Stimulated activated CD8-positive, alpha-beta memory T cell treated with anti-CD3 and anti-CD28 coated beads, Interleukin-2, amount 100 ng/mL, for 1 hour (primary cell): ENCODE measurements at regions not wholly inside any gene's neighbourhood (a gene's known extent, or its start where the extent isn't known, plus 50 kb on each side); places are given as distances from the start of the nearest gene placed in this dataset.

Experiments
- DNase-seq, 2 donors: peaks; one replicate each; pipeline ENCODE4 v3.0.0-alpha.2; 2020; ENCODE audit warnings: low read depth in 2 of 2

DNA sequence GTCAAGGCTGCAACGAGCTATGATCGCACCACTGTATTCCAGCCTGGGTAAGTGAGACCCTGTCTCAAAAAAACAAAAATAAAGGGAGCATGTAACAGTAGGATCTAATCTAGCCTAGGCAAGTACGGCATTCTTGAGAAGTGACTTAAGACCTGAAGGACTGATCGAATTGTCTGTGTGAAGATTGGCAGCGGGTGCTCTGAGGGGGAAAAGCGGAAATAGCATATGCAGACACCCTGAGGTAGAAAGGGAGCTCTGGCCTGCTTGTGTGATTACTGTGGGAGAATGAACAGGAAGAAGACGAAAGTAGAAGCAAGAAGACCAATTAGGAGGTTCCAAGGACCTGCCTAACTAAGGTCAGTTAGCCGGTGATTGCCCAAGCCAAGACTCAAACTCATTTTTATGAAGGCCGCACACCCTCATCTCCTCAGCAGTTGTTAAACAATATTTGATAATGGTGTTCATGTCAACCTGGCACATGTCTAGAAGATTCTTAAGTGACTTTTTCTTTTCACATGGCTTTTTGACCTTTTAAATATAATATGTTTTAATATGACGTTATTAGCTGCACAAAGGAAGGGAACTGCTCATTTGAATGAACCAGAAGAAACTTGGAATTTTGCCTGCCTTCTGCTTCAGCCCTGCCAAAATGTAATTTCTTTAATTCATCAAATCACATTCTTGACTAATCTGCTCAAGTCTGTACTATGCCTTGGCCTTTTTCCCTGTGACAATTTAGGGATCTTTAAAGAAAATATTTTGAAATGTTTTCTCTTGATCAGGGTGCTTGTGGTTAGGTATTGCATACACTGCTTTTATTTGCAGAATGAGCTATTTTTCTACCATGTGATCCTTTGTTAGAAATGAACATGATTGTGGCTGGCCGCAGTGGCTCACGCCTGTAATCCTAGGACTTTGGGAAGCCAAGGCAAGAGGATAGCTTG is 289.2 kb upstream of the DMRT1 start:
- DNase-seq, result no peak

DNA sequence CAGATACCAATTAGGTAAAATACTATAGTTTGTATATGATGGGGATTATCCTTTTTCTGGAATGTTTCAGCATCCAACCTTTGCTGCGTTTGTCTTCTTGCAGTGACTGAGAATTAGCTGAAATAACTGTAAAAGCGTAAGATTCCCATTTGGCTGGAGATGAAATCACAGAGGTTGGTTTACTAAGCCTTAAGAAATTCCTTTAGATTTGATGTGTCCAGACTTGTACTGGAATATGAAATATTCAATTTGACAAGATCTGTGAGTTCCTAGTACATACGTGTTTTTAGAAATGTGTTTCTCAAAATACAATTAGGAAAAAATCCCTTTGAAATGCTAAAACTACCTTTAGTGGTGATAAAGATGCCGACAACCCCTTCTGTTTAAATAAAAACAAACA is 286.0 kb upstream of the DMRT1 start:
- DNase-seq, result no peak

DNA sequence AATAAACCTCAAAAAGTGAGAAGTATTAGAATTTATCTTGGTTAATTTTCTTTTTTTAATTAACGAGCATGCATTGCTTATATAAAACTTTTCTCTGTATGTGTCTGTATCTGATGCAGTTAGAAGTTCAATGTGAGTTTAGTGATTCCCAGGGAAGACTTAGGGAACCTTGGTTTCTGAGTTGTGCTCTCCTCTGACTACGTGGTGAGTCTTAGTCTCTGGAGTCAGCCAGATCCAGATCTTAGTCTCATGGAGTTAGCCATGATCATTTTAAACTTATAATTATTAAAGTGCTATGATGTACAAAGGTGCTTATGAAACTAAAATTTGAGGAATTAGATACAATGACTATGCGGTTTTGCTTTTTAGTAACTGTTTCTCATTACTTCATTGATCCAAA is 285.3 kb upstream of the DMRT1 start:
- DNase-seq, result no peak

DNA sequence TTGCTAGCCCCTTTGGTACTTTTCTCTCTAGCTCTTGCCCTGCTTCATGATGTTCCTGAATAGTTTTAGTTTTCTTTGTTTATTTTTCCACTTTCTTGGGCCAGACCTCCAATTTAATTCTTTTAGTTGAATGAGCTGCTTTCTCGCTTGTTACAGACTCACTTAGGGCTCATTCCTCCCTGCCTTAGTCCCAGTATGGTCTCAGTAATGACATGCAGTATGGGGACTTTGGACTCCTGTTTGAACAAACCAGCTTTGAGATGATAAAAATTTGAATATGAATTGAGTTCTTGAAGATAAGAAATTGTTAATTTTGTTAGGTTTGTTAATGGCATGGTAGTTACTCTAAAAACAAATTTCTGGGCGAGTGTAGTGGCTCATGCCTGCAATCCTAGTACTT is 284.8 kb upstream of the DMRT1 start:
- DNase-seq, result no peak

DNA sequence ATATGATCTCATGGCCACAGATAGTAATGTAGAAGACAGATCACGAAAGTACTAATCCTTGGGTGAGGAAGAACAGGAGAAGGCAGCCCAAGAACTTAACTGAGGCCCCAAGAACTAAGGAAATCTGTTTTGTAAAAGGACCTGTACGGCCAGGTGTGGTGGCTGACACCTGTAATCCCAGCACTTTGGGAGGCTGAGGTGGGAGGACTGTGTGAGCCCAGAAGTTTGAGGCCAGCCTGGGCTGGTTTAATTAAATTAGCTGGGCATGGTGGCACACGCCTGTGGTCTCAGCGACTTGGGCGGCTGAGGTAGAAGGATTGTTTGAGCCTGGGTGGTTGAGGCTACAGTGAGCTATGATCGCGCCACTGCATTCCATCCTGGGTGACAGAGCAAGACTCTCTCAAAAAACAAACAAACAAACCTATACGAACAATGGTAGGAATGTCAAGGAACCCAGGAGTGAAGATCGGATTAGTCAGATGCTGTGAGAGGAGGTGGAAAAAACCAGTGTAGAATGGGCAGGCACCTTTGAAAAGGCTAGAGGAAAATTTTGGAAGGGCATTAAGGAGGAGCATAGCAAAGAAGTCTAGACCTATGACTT is 283.8 kb upstream of the DMRT1 start:
- DNase-seq, result no peak

DNA sequence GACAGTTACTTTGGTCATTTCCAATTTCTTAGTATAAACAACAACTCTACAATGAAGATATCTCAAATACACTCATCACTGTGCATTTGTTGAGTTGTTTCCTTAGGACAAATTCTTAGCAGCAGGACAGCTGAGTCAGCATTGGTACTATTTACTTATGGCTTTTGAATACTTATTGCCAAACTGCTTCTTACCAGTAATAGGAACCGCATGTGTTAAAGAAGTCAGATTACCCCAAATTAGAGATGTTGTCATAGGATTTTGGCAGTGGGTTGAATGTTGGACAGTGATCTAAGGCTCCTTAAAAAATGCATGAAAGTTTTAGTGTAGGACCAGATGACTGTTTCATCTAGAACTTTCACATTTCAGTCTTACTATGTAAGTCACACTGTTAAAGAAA is 280.1 kb upstream of the DMRT1 start:
- no peak for DNase-seq

DNA sequence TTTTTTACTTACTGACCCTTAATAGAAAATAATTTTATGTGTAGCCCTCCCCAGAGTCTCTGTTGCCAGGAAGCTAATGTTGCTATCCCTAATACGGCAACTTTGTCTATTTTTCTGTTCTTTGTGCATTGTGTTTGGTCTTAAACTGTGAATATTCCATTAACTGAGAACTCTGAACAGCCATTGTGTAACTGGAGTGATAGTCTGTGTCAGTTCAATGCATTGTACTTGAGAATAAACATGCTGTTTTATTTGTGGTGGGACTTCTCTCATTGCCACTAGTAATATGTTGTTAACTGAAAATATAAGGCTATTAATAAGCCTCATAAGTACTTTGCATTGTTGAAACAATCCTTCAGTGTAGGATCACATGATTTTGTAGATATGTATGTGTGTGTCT is 278.3 kb upstream of the DMRT1 start:
- DNase-seq, result no peak

DNA sequence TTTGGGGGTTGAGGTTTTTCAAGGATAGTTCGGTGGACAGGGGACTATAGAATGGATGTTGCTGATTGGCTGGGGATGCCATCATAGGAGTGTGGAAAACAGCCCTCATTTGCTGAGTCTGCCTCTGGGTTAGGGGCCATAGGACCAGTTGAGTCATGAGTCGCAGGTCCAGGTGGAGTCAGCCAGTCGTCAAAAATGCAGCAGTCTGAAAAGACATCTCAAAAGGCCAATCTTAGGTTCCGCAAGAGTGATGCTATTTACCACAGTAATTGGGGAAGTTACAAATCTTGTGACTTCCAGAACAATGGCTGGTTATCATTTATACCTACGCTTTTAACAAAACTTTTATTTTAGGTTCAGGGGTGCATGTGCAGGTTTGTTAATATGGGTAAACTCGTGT is 276.0 kb upstream of the DMRT1 start:
- no peak for DNase-seq

DNA sequence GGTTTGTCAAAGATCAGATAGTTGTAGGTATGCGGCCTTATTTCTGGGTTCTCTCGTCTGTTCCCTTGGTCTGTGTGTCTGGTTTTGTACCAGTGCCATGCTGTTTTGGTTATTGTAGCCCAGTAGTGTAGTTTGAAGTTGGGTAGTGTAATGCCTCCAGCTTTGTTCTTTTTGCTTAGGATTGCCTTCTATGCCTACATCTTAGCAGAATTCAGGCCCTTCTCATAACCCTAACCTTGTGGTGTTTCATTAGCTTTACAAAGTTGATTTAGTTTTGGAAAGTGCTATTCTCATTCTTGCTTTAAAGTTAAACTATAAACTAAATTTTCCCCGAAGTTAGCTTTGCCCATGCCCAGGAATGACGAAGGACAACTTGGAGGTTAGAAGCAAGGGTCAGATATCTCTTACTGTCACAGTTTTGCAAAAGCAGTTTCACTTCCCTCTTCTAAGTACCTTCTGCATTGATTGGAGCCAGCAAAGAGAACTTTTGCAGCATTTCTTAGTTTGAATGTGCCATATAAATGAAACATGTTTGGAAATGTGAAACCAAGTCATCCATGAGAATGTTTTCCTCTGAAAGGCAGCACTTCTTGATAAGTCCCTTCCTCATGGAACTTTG is 274.3 kb upstream of the DMRT1 start:
- DNase-seq, result no peak

DNA sequence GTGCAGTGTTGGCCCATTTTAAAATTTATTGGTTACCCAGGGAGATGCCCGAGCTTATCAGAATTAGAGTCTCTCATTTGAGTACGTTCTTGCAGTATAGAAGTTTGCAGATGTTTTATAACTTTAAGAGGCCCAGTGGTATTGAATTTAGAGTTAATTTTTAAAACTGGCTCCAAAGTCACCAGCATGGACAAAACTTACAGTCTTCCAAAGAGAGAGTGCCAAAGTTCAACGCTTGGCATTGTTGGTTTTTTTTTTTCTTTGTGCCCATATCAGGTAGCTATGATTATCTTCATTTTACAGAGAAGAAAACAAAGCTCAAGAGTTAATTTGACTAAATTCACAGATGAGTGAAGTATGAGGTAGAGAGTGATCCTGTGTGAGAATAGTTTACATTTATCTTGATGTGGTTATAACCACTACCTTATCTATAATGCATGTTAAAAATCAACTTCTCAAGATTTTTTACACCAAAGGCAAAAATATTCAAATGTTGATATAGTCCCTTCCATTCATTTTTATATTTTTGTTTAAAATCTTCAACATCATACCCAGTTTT is 273.7 kb upstream of the DMRT1 start:
- no peak for DNase-seq

DNA sequence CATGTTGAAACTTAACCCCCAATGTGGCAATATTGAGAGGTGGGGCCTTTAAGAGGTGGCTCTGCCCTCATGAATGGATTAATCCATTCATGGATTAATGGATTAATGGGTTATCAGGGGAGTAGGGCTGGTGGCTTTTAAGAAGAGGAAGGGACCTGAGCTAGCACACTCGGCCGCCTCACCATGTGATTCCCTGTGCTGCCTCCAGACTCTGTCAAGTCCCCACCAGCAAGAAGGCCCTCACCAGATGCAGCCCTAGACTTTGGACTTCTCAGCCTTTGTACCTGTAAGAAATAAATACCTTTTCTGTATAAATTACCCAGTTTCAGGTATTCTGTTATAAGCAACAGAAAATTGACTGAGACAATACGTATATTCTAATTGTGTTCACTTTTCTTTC is 272.2 kb upstream of the DMRT1 start:
- DNase-seq, result no peak

DNA sequence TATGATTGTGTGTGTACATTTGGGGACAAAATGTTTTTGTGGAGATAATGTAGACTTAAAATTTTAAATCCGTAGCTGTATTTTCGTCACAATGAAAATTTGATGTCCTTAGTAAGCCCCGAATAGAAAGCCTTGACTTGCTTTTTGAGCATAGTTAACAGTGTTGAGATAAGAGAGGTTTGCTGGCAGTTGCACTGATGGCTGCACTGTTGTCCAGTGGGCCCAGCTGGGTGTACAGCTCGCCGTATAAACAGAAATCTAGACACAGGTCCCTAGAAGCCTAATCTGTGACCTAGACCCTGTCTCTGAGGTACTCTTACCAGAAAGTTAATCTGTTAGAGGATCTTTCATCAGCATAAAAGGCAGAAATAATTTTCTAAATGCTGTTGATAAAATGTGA is 271.3 kb upstream of the DMRT1 start:
- DNase-seq, result no peak

DNA sequence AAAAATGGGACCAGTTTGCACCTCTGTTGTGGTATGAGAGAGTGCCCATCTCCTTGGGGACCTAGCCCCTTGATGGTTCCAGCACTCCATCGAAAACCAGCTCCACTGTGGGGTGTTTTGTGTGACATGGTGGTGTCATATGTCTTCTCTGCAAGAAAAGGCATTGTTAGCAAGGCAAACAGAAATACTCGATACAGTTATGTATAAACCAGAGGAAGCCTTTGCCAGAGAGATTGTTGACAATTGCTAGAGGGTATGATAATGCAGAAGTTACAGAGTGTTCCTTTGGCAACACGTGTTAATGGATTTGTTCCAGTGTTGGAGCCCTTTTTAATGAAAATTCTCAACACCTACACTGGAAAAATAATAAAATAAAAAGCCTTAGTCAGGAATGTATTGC is 270.4 kb upstream of the DMRT1 start:
- no peak for DNase-seq

DNA sequence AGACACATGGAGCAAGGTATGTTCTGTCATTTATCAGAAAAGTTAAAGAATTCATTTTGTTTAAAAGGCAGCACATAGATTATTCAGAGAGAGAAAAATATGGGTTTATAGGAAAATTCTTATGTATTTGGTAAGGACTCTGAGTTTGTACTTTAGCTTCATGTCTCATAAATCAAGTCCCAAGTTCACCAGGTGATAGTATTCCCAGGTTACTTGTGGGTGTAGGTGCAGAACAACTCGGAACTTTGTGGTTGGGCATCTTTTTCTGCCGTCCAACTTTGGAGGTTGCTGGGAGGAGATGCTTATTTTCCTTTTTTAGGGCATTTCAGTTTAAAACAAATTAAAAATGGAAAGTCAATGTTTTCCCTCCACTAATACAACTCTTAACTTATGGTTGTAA is 269.8 kb upstream of the DMRT1 start:
- DNase-seq, result no peak

DNA sequence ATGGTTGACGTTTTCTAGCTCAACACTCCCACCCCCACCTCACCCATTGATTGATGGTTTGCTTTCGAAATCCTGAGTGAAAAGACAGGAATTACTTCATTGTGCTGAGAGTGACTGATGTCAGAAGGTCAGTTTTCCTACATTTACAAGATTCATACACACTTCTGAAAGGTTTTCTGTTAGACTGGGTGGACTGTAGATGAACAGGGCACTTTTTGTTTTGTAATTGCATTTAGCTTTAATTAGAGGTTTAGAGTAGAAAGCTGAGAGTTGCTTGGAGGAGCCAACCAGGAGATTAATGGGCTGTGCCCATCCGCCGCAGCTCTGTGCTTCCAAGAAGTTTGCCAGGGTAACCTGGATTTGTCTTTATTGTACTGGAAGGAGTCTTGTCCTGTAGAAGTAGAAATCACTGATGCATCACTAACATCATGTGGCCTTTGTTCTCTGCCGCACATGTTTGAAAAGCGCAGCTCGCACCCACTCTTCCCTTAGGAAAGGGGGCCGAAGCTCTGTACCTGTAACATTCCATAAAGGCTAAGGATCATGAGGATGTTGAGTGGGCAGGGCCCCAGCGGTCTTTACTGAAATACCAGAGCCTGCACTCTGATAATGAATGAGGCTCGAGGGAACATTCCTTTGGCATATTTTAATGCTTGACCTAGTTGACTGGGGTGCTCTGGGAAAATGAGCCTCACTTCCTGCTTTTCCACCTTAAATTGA is 267.6 kb upstream of the DMRT1 start:
- DNase-seq, result no peak

DNA sequence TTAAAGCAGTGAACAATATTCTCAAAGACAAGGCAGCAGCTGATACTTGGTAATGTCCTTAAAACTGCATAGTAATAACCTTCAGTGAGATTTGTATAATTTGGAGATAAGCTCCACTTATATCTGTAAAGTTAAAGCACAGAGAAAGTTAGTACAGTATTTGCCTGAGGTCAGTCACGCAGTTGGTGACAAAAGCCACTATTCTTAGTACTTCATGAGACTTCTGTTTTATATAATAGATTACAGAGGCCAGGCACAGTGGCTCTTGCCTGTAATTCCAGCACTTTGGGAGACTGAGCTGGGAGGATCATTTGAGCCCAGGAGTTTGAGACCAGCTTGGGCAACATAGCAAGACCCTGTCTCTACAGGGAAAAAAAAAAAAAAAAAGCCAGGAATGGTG is 266.4 kb upstream of the DMRT1 start:
- DNase-seq, result no peak

DNA sequence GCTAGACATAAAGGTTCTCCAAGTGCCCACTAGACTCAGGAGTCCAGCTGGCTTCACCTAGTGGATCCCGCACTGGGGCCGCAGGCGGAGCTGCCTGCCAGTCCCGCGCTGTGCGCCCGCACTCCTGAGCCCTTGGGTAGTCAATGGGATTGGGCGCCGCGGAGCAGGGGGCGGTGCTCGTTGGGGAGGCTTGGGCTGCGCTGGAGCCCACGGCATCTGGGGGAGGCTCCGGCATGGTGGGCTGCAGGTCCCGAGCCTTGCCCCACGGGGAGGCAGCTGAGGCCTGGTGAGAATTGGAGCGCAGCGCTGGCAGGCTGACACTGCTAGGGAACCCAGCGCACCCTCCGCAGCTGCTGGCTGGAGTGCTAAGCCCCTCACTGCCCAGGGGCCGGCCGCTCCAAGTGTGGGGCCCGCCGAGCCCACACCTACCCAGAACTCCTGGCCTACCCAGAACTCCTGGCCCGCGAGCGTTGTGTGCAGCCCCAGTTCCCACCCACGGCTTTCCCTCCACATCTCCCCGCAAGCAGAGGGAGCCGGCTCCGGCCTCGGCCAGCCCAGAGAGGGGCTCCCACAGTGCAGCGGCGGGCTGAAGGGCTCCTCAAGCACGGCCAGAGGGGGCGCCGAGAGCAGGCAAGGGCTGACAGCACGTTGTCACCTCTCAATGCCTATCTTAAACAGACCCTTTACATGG is 260.7 kb upstream of the DMRT1 start:
- DNase-seq, result no peak

DNA sequence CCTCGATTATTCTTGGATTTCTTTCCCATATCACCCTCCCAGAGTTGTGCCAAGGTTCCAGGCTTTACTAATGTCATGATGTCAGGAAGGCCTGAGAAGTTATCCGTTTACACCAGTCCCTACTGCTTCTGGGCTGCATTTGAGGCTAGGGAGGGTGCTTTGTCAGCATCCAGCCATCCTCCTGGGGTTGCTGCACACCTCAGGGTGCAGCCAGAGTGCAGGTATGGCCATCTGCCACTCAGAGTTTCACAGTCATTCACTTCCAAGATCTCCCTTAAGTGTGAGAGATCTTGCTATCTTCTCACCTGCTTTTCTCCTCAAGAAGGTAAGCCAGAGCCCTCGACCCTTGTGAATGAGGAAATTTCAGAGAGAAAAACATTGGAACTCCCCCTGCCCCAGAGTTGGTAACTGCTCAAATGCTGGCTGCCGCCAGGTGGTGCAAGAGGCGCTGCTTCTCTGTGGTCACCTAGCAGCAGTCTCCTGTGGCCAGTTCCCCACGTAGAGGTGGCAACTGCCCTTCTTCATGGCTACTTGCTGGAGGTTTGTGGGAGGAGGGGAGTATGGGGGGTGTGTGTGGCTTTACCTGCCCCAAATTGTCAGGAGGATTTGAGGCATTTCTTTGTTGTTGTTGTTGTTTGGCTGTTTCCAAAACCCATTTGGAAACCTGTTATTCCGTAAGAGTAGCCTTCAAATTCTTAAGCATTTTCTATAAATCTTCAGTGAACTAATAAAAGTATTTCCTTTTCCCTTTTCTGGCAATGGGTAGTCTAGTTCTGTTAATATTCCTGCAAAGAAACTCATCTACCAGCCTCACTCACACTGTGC is 259.6 kb upstream of the DMRT1 start:
- DNase-seq, result no peak

DNA sequence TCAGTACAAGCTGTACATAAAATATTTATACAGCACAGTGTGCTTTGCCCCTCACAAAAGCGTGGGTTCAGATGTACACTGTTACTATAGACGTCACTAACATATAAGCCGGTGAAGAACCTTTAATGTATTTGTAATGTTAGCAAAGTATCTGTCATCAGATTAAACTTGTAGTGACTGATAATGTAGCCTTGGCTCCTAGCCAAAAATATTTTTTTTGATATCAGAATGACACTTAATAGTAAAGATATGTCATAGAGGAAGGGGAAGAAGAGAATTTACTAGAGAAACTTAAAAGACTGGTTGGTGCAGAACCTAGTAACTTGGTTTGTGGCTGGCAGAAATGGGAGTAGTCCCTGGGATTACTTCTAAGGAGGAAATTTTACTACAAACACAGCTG is 258.7 kb upstream of the DMRT1 start:
- DNase-seq, result no peak

DNA sequence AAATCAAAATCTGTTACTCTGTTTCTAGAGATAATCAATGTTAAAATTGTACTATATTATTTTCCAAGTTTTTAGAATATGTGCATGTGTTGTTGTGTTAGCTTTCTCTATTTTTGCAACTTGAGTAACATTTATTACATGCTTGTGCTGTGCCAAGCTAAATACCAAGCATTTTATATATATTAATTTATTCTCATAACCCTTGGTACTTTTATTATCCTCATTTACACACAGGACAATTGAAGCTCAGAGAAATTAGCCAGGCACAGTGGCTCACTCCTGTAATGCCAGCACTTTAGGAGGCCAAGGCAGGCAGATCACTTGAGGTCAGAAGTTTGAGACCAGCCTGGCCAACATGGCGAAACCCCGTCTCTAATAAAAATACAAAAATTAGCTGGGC is 254.0 kb upstream of the DMRT1 start:
- no peak for DNase-seq

DNA sequence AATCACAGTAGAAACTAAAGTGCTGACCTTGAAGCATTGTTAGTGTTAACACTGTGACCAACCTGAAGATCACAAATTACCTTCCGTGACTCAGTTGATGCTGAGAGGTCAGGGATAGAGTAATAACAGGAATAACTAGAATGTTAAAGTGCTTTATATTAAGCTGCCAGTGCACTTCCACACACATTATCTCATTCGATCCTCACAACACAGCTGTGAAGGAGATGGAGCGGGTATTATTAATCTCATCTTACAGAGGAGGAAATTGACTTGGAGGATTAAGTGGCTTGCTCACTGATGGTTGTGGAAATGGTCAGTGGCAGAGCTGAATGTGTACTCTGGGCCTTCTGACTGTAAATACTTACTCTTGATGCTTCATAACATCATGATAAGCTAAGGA is 252.5 kb upstream of the DMRT1 start:
- no peak for DNase-seq
